H9 (cell line): ENCODE measurements at regions not wholly inside any gene's neighbourhood (a gene's known extent, or its start where the extent isn't known, plus 50 kb on each side); places are given as distances from the start of the nearest gene placed in this dataset.

ENCODE experiments used
- DNase-seq: peaks from one replicate; pipeline ENCODE4 v3.0.0-alpha.2; 2017
- H2AFZ ChIP-seq: one replicate; pipeline ENCODE4 v1.6.1; 2013; ENCODE audit warnings: mild to moderate bottlenecking, low read length, control low read depth, moderate library complexity
- H2AK5ac ChIP-seq: 2 replicates; pipeline ENCODE4 v1.6.1; 2013; ENCODE audit warnings: low read length, control low read depth, mixed read lengths; ENCODE audit not compliant: insufficient read length
- H2BK120ac ChIP-seq: one replicate; pipeline ENCODE4 v1.6.1; 2013; ENCODE audit warnings: low read depth, mild to moderate bottlenecking, low read length, control low read depth, inconsistent platforms; ENCODE audit not compliant: poor library complexity, severe bottlenecking
- H2BK12ac ChIP-seq: 2 replicates; pipeline ENCODE4 v1.6.1; 2013; ENCODE audit warnings: low read length, control low read depth, mixed read lengths, low read depth; ENCODE audit not compliant: insufficient read length
- H2BK15ac ChIP-seq: 2 replicates; pipeline ENCODE4 v1.6.1; 2013; ENCODE audit warnings: low read depth, low read length, control low read depth
- H2BK20ac ChIP-seq: one replicate; pipeline ENCODE4 v1.6.1; 2013; ENCODE audit warnings: low read depth, mild to moderate bottlenecking, low read length, control low read depth, inconsistent platforms; ENCODE audit not compliant: poor library complexity, severe bottlenecking
- H2BK5ac ChIP-seq: 2 replicates; pipeline ENCODE4 v1.6.1; 2013; ENCODE audit warnings: low read length, control low read depth, mixed read lengths; ENCODE audit not compliant: insufficient read length
- H3K14ac ChIP-seq: 2 replicates; pipeline ENCODE4 v1.6.1; 2013; ENCODE audit warnings: low read length, control low read depth; ENCODE audit not compliant: insufficient read depth
- H3K18ac ChIP-seq: 2 replicates; pipeline ENCODE4 v1.6.1; 2013; ENCODE audit warnings: low read depth, mild to moderate bottlenecking, mixed read lengths, low read length, control low read depth; ENCODE audit not compliant: insufficient read length
- H3K23ac ChIP-seq: 2 replicates; pipeline ENCODE4 v1.6.1; 2013; ENCODE audit warnings: low read length, control low read depth, mixed read lengths, low read depth; ENCODE audit not compliant: insufficient read length
- H3K23me2 ChIP-seq: 2 replicates; pipeline ENCODE4 v1.6.1; 2013; ENCODE audit warnings: low read depth, mild to moderate bottlenecking, mixed read lengths, low read length, control low read depth; ENCODE audit not compliant: insufficient read length, poor library complexity, severe bottlenecking
- H3K27ac ChIP-seq: 2 replicates; pipeline ENCODE4 v1.5.1; 2013; ENCODE audit warnings: low read length, control low read depth, mixed read lengths, low read depth; ENCODE audit not compliant: insufficient read length
- H3K27me3 ChIP-seq: 2 replicates; pipeline ENCODE4 v1.6.1; 2013; ENCODE audit warnings: low read length, control low read depth, inconsistent platforms; ENCODE audit not compliant: insufficient read depth
- H3K4ac ChIP-seq: 2 replicates; pipeline ENCODE4 v1.6.1; 2013; ENCODE audit warnings: low read depth, mild to moderate bottlenecking, control low read depth, inconsistent platforms, low read length, moderate library complexity
- H3K4me1 ChIP-seq: 2 replicates; pipeline ENCODE4 v1.6.1; 2013; ENCODE audit warnings: low read length, control low read depth, inconsistent platforms; ENCODE audit not compliant: insufficient read depth
- H3K4me2 ChIP-seq: 2 replicates; pipeline ENCODE4 v1.6.1; 2013; ENCODE audit warnings: low read length, control low read depth, mixed read lengths; ENCODE audit not compliant: insufficient read length, insufficient read depth
- H3K56ac ChIP-seq: 2 replicates; pipeline ENCODE4 v1.6.1; 2013; ENCODE audit warnings: low read depth, mild to moderate bottlenecking, mixed read lengths, low read length, control low read depth; ENCODE audit not compliant: insufficient read length
- H3K79me1 ChIP-seq: 2 replicates; pipeline ENCODE4 v1.6.1; 2013; ENCODE audit warnings: low read depth, mild to moderate bottlenecking, moderate library complexity, low read length, control low read depth, inconsistent platforms; ENCODE audit not compliant: insufficient read depth, poor library complexity, severe bottlenecking
- H3K79me2 ChIP-seq: 2 replicates; pipeline ENCODE4 v1.6.1; 2013; ENCODE audit warnings: low read length, control low read depth, inconsistent platforms; ENCODE audit not compliant: insufficient read depth
- H3K9ac ChIP-seq: 2 replicates; pipeline ENCODE4 v1.6.1; 2013; ENCODE audit warnings: low read length, control low read depth, mixed read lengths; ENCODE audit not compliant: insufficient read length; ENCODE audit errors: extremely low read depth
- H3K9me3 ChIP-seq: one replicate; pipeline ENCODE4 v1.6.1; 2013; ENCODE audit warnings: low read depth, low read length, inconsistent platforms; ENCODE audit not compliant: control insufficient read depth
- H3T11ph ChIP-seq: one replicate; pipeline ENCODE4 v1.6.1; 2013; ENCODE audit warnings: mild to moderate bottlenecking, low read length, control low read depth, inconsistent platforms
- H4K20me1 ChIP-seq: one replicate; pipeline ENCODE4 v1.6.1; 2013; ENCODE audit not compliant: control insufficient read depth, insufficient read length, insufficient read depth
- H4K5ac ChIP-seq: 2 replicates; pipeline ENCODE4 v1.6.1; 2013; ENCODE audit warnings: low read depth, mild to moderate bottlenecking, mixed read lengths, low read length, control low read depth; ENCODE audit not compliant: insufficient read length
- H4K8ac ChIP-seq: replicated peaks from 2 replicates; pipeline ENCODE4 v1.6.1; 2013; ENCODE audit warnings: low read length, control low read depth, mixed read lengths, low read depth; ENCODE audit not compliant: insufficient read length
- H4K91ac ChIP-seq: 2 replicates; pipeline ENCODE4 v1.6.1; 2013; ENCODE audit warnings: low read depth, mild to moderate bottlenecking, moderate library complexity, mixed read lengths, low read length, control low read depth; ENCODE audit not compliant: insufficient read length
- H3K27ac Mint-ChIP-seq, 3 experiments: 2 replicates in 2 of 3; 3 replicates in 1 of 3; pipeline ENCODE4 v1.8.0; 2020 to 2021; ENCODE audit warnings: mixed read lengths in 3 of 3, mild to moderate bottlenecking in 1 of 3, moderate library complexity in 1 of 3
- H3K27me3 Mint-ChIP-seq: 2 replicates; pipeline ENCODE4 v1.8.0; 2021; ENCODE audit warnings: low read depth, mild to moderate bottlenecking, moderate library complexity, mixed read lengths
- H3K36me3 Mint-ChIP-seq, 3 experiments: 2 replicates in 2 of 3; 3 replicates in 1 of 3; pipeline ENCODE4 v1.8.0; 2020 to 2021; ENCODE audit warnings: low read depth in 3 of 3, mixed read lengths in 3 of 3; ENCODE audit not compliant: insufficient read depth in 1 of 3
- H3K4me1 Mint-ChIP-seq, 2 experiments: 2 replicates each; pipeline ENCODE4 v1.8.0; 2020; ENCODE audit warnings: mixed read lengths in 2 of 2
- H3K4me3 Mint-ChIP-seq, 2 experiments: 2 replicates in 1 of 2; 3 replicates in 1 of 2; pipeline ENCODE4 v1.8.0; 2020 to 2021; ENCODE audit warnings: mild to moderate bottlenecking in 2 of 2, mixed read lengths in 2 of 2, moderate library complexity in 1 of 2
- H3K9me3 Mint-ChIP-seq, 2 experiments: 2 replicates in 1 of 2; 3 replicates in 1 of 2; pipeline ENCODE4 v1.8.0; 2020; ENCODE audit warnings: mild to moderate bottlenecking in 2 of 2, mixed read lengths in 2 of 2, moderate library complexity in 1 of 2
- CTCF ChIP-seq: fragments of 200-600 bp; sonication (generic); conservative IDR thresholded peaks from 3 replicates; pipeline ENCODE4 v1.8.0; 2021; ENCODE audit warnings: antibody characterized with exemption, mild to moderate bottlenecking
- WGBS: extraction: QIAGEN DNeasy Blood & Tissue Kit; methylation state at CpG from one replicate; pipeline ENCODE4 v1.1.7; 2013; ENCODE audit warnings: missing lambda C conversion rate, low lambda C conversion rate, mixed read lengths; ENCODE audit not compliant: insufficient read length; ENCODE audit errors: extremely low coverage; 5-methylcytosine and 5-hydroxymethylcytosine counted together

DNA sequence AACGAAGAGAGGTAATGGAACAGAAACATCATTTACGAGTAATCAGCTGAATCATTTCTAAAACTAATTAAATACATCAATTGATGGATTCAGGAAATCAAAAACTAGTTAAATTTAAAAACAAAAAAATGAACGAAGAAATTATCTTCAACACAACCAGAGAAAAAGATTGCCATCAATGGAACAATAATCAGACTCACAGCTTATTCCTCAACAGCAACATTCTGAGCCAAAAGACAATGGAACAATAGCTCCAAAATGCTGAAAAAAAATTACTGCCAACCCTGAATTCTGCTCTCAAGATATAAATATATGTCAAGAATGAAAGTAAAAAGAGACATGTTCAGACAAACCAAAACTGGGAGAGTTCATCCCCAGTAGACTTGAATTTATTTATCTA lies 65.5 kb upstream of the KLF3 start:
- no peak overlapping the region for H3K4me2 ChIP-seq
- no peak overlapping the region for H3K4ac ChIP-seq
- H4K5ac ChIP-seq: no peak overlapping the region
- no peak overlapping the region for H3K56ac ChIP-seq
- no peak overlapping the region for H3K14ac ChIP-seq
- H2AFZ ChIP-seq: no peak overlapping the region
- H4K8ac ChIP-seq: no peak overlapping the region
- no peak overlapping the region for H3K27ac Mint-ChIP-seq
- no peak overlapping the region for H2BK120ac ChIP-seq
- no peaks in the 10 kb centered on the region for H3K9me3 ChIP-seq
- TF ChIP-seq CTCF: no peak
- no peaks in the 10 kb centered on the region for H3K4me1 ChIP-seq
- DNase-seq: no peak
- H3K36me3 Mint-ChIP-seq: no peaks in the 10 kb centered on the region
- H4K91ac ChIP-seq: no peak overlapping the region
- H3K27me3 ChIP-seq: no peaks in the 10 kb centered on the region
- no peak overlapping the region for H2AK5ac ChIP-seq
- no CpG with 5 or more reads among the region's 3 CpGs for WGBS
- no peaks in the 10 kb centered on the region for H3K27me3 Mint-ChIP-seq
- no peak overlapping the region for H3K18ac ChIP-seq
- no peaks in the 10 kb centered on the region for H3K23me2 ChIP-seq
- H2BK20ac ChIP-seq: no peak overlapping the region
- H3K79me2 ChIP-seq: no peaks in the 10 kb centered on the region
- H2BK15ac ChIP-seq: no peak overlapping the region
- H2BK12ac ChIP-seq: no peak overlapping the region
- H3K23ac ChIP-seq: no peak overlapping the region
- H3K9me3 Mint-ChIP-seq: no peaks in the 10 kb centered on the region
- peaks cover 0 to 5% of the 10 kb centered on the region in 2 experiments; a peak in 1 of 4 replicates for H3K4me1 Mint-ChIP-seq
- no peak overlapping the region for H3T11ph ChIP-seq
- H4K20me1 ChIP-seq: no peaks in the 10 kb centered on the region
- no peak overlapping the region for H3K9ac ChIP-seq
- no peak overlapping the region for H3K4me3 Mint-ChIP-seq
- no peak overlapping the region for H3K27ac ChIP-seq
- no peaks in the 10 kb centered on the region for H3K79me1 ChIP-seq
- no peak overlapping the region for H2BK5ac ChIP-seq
